ENCODE measurements at regions not wholly inside any gene's neighbourhood (a gene's known extent, or its start where the extent isn't known, plus 50 kb on each side); places are given as distances from the start of the nearest gene placed in this dataset.
"Not testable (repeated sequence)": the region's sequence is repeated elsewhere in the genome, so short reads cannot be mapped to it uniquely, and the experiment has no call there.

DNA sequence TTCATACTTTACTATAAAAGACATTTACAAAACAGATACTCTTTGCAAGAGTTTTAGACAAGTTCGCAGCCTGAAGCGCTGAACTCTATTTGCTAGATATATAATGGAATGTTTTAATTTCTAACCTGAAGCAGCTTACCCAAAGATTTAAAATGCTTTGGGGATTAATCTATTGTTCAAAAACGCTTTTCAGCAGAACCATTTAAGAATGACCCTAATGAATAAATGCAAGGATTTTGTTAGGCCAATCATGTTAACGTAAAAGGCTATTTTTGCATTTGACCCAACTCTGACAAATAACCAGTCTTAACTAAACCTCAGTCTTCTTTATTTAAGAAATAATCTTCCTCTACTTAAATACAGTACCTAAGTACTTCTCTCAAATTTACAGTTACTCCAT lies 406.7 kb upstream of the POT1 start:
- Histone ChIP-seq H3K36me3 (ENCODE audit: control insufficient read depth in 3 of 3, insufficient read depth in 3 of 3, low read length in 3 of 3) (no peaks in the 10 kb centered on the region), H3K27me3 (ENCODE audit: control insufficient read depth in 3 of 3, insufficient read depth in 3 of 3, low read length in 3 of 3) (no peaks in the 10 kb centered on the region), H3K4me1 (ENCODE audit: control insufficient read depth in 3 of 3, insufficient read depth in 3 of 3, low read length in 3 of 3) (no peaks in the 10 kb centered on the region)

DNA sequence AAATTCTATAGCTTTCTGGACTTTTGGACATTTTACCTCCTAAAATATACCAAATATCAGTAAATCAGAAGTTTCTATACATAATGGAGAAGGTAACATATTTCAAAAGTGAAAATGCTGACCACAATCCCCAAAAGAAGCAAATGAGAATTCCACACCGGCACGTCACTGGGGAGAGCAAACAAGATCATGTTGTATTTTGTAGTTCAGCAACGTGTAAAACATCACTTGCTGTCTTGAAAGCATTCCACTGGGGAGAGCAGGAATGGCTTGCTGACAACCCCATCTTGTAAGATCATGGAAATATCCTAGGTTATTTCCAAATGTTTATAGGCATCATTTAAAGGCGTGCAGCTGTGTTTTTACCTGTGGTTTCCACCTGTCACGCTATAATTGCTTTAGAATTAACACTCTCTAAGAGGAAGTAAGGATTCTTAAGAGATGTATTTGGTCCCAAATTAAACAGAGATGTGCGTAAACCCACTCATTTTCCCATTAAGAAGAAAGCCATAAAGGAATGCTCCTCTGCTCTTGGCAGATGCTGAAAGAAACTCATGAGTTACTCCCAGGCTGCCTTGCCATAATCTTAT lies 397.1 kb upstream of the POT1 start:
- Histone ChIP-seq H3K9me3 (ENCODE audit: control insufficient read depth in 3 of 3, low read length in 3 of 3) (no peaks in the 10 kb centered on the region), H3K4me1 (ENCODE audit: control insufficient read depth in 3 of 3, insufficient read depth in 3 of 3, low read length in 3 of 3) (no peaks in the 10 kb centered on the region), H3K27ac (ENCODE audit: low read depth, low read length) (no peak overlapping the region)

More for the DNA sequence above, 406.7 kb upstream of the POT1 start:
- H3K27ac ChIP-seq (ENCODE audit: low read depth, low read length) = no peak overlapping the region
- no peak overlapping the region for H3K4me3 ChIP-seq (ENCODE audit: low read length in 3 of 3)
- no peak overlapping the region for H3K9ac ChIP-seq (ENCODE audit: low read depth in 1 of 3, low read length in 3 of 3)
- no peaks in the 10 kb centered on the region for H3K9me3 ChIP-seq (ENCODE audit: control insufficient read depth in 3 of 3, low read length in 3 of 3)

DNA sequence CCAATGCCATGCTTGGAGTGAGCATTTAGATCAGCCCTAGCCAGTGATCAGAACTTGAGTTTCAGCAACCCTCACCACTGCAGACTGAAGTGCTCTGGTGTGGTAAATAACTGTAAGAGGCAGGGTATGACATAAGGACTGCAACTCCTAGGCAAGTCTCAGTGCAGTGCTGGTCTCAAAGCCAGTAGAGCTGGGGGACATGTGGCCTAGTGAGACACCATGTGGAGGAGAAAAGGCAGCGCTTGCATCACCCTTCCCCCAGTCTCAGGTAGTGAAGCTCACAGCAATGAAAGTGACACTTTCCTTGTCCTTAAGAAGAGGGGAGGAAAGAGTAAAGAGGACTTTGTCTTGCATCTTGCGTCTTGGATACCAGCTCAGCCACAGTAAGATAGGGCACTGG lies 386.8 kb upstream of the POT1 start:
- no peaks in the 10 kb centered on the region for H3K4me1 ChIP-seq (ENCODE audit: control insufficient read depth in 3 of 3, insufficient read depth in 3 of 3, low read length in 3 of 3)

More for the DNA sequence above, 397.1 kb upstream of the POT1 start:
- no peaks in the 10 kb centered on the region for H3K36me3 ChIP-seq (ENCODE audit: control insufficient read depth in 3 of 3, insufficient read depth in 3 of 3, low read length in 3 of 3)
- H3K9ac ChIP-seq (ENCODE audit: low read depth in 1 of 3, low read length in 3 of 3) = no peak overlapping the region
- no peak overlapping the region for H3K4me3 ChIP-seq (ENCODE audit: low read length in 3 of 3)
- no peaks in the 10 kb centered on the region for H3K27me3 ChIP-seq (ENCODE audit: control insufficient read depth in 3 of 3, insufficient read depth in 3 of 3, low read length in 3 of 3)

DNA sequence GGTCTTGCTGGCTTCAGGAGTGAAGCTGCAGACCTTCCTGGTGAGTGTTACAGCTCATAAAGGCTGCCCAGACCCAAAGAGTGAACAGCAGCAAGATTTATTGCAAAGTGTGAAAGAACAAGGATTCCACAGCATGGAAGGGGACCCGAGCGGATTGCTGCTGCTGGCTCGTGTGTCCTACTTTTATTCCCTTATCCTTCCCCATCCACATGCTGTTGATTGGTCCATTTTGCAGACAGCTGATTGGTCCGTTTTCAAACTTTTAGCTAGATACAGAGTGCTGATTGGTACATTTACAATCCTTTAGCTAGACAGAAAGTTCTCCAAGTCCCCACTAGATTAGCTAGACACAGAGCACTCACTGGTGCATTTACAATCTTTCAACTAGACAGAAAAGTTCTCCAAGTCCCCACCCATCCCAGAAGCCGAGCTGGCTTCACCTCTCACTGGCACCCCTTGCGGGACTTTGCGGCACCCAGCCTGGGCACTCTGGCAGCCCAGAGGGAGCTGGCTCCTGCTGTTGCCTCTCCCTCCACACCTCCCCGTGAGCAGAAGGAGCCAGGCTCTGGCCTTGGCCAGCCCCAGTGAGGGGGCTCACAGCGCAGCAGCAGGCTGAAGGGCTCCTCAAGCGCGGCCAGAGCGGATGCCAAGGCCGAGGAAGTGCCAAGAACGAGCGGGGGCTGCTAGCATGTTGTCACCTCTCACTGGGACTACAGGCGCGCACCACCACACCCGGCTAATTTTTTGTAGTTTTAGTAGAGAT lies 369.6 kb upstream of the POT1 start:
- H3K9ac ChIP-seq (ENCODE audit: low read depth in 1 of 3, low read length in 3 of 3) = no peak overlapping the region
- H3K36me3 ChIP-seq (ENCODE audit: control insufficient read depth in 3 of 3, insufficient read depth in 3 of 3, low read length in 3 of 3) = no peaks in the 10 kb centered on the region
- no peak overlapping the region for H3K27ac ChIP-seq (ENCODE audit: low read depth, low read length)
- H3K4me1 ChIP-seq (ENCODE audit: control insufficient read depth in 3 of 3, insufficient read depth in 3 of 3, low read length in 3 of 3) = no peaks in the 10 kb centered on the region
- H3K27me3 ChIP-seq (ENCODE audit: control insufficient read depth in 3 of 3, insufficient read depth in 3 of 3, low read length in 3 of 3) = no peaks in the 10 kb centered on the region
- H3K4me3 ChIP-seq (ENCODE audit: low read length in 3 of 3) = no peak overlapping the region
- no peaks in the 10 kb centered on the region for H3K9me3 ChIP-seq (ENCODE audit: control insufficient read depth in 3 of 3, low read length in 3 of 3)

More for the DNA sequence above, 386.8 kb upstream of the POT1 start:
- H3K4me3 ChIP-seq (ENCODE audit: low read length in 3 of 3) = no peak overlapping the region
- no peak overlapping the region for H3K27ac ChIP-seq (ENCODE audit: low read depth, low read length)
- H3K36me3 ChIP-seq (ENCODE audit: control insufficient read depth in 3 of 3, insufficient read depth in 3 of 3, low read length in 3 of 3) = no peaks in the 10 kb centered on the region
- H3K27me3 ChIP-seq (ENCODE audit: control insufficient read depth in 3 of 3, insufficient read depth in 3 of 3, low read length in 3 of 3) = no peaks in the 10 kb centered on the region
- H3K9me3 ChIP-seq (ENCODE audit: control insufficient read depth in 3 of 3, low read length in 3 of 3) = no peaks in the 10 kb centered on the region
- no peak overlapping the region for H3K9ac ChIP-seq (ENCODE audit: low read depth in 1 of 3, low read length in 3 of 3)

DNA sequence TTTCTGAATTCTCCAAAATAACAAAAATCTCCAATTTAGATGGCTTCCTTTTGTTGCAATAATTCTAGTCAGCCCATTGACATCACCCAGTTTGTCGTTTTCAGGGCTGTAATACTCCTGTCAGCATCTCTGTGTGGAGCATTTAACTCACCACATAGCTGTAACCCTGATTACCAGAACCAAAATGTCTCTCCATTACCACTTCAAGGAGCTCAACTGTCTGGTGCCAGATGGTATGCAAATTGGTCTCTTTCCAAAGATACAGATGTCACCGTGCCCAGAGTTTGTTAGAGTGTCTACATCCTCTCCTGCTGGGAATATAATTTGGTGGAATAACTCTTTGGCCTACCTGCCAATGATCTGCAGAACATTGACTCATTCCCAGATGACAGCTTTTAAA lies 350.3 kb upstream of the POT1 start:
- Histone ChIP-seq H3K27me3 (ENCODE audit: control insufficient read depth in 3 of 3, insufficient read depth in 3 of 3, low read length in 3 of 3) (no peaks in the 10 kb centered on the region), H3K4me3 (ENCODE audit: low read length in 3 of 3) (no peak overlapping the region), H3K9ac (ENCODE audit: low read depth in 1 of 3, low read length in 3 of 3) (no peak overlapping the region), H3K9me3 (ENCODE audit: control insufficient read depth in 3 of 3, low read length in 3 of 3) (no peaks in the 10 kb centered on the region), H3K27ac (ENCODE audit: low read depth, low read length) (no peak overlapping the region), H3K36me3 (ENCODE audit: control insufficient read depth in 3 of 3, insufficient read depth in 3 of 3, low read length in 3 of 3) (no peaks in the 10 kb centered on the region), H3K4me1 (ENCODE audit: control insufficient read depth in 3 of 3, insufficient read depth in 3 of 3, low read length in 3 of 3) (no peaks in the 10 kb centered on the region)

DNA sequence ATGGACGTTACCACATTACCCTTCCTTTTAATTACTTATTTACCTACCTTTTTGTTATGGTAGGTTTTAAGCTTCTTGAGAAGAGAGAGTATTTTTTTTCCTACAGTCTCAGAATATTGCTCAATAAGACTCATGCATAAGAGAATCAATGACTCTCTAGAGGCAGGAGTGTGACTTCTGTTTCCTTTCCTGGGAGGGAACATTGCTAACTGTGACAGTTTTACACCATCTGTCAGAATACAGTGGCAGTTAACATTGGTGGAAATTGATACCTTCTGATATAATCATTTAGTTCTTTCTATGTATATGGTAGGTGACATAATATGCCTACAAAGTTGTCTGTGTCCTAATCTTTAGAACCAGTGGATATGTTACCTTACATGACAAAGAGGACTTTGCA lies 348.7 kb upstream of the POT1 start:
- Histone ChIP-seq H3K27me3 (ENCODE audit: control insufficient read depth in 3 of 3, insufficient read depth in 3 of 3, low read length in 3 of 3) (no peaks in the 10 kb centered on the region), H3K4me1 (ENCODE audit: control insufficient read depth in 3 of 3, insufficient read depth in 3 of 3, low read length in 3 of 3) (no peaks in the 10 kb centered on the region), H3K27ac (ENCODE audit: low read depth, low read length) (no peak overlapping the region), H3K9me3 (ENCODE audit: control insufficient read depth in 3 of 3, low read length in 3 of 3) (no peaks in the 10 kb centered on the region), H3K4me3 (ENCODE audit: low read length in 3 of 3) (no peak overlapping the region), H3K36me3 (ENCODE audit: control insufficient read depth in 3 of 3, insufficient read depth in 3 of 3, low read length in 3 of 3) (no peaks in the 10 kb centered on the region), H3K9ac (ENCODE audit: low read depth in 1 of 3, low read length in 3 of 3) (no peak overlapping the region)

DNA sequence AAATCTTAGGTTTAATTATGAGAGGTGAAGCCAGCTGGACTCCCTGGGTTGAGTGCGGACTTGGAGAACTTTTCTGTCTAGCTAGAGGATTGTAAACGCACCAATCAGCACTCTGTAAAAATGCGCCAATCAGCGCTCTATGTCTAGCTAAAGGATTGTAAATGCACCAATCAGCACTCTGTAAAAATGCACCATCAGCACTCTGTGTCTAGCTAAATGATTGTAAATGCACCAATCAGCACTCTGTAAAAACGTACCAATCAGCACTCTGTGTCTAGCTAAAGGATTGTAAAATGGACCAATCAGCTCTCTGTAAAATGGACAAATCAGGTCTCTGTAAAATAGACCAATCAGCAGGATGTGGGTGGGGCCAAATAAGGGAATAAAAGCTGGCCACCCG lies 345.1 kb upstream of the POT1 start:
- H3K9ac ChIP-seq (ENCODE audit: low read depth in 1 of 3, low read length in 3 of 3); H3K27me3 ChIP-seq (ENCODE audit: control insufficient read depth in 3 of 3, insufficient read depth in 3 of 3, low read length in 3 of 3); H3K4me3 ChIP-seq (ENCODE audit: low read length in 3 of 3); H3K9me3 ChIP-seq (ENCODE audit: control insufficient read depth in 3 of 3, low read length in 3 of 3); H3K36me3 ChIP-seq (ENCODE audit: control insufficient read depth in 3 of 3, insufficient read depth in 3 of 3, low read length in 3 of 3); H3K27ac ChIP-seq (ENCODE audit: low read depth, low read length); H3K4me1 ChIP-seq (ENCODE audit: control insufficient read depth in 3 of 3, insufficient read depth in 3 of 3, low read length in 3 of 3): not testable (repeated sequence)

- not testable (repeated sequence) for H3K4me1 ChIP-seq (ENCODE audit: control insufficient read depth in 3 of 3, insufficient read depth in 3 of 3, low read length in 3 of 3); H3K9me3 ChIP-seq (ENCODE audit: control insufficient read depth in 3 of 3, low read length in 3 of 3); H3K36me3 ChIP-seq (ENCODE audit: control insufficient read depth in 3 of 3, insufficient read depth in 3 of 3, low read length in 3 of 3); H3K9ac ChIP-seq (ENCODE audit: low read depth in 1 of 3, low read length in 3 of 3); H3K27ac ChIP-seq (ENCODE audit: low read depth, low read length); H3K27me3 ChIP-seq (ENCODE audit: control insufficient read depth in 3 of 3, insufficient read depth in 3 of 3, low read length in 3 of 3); H3K4me3 ChIP-seq (ENCODE audit: low read length in 3 of 3)
These were observed 334.7 kb upstream of the POT1 start for GRCh38 chr7:125264174-125264856.

DNA sequence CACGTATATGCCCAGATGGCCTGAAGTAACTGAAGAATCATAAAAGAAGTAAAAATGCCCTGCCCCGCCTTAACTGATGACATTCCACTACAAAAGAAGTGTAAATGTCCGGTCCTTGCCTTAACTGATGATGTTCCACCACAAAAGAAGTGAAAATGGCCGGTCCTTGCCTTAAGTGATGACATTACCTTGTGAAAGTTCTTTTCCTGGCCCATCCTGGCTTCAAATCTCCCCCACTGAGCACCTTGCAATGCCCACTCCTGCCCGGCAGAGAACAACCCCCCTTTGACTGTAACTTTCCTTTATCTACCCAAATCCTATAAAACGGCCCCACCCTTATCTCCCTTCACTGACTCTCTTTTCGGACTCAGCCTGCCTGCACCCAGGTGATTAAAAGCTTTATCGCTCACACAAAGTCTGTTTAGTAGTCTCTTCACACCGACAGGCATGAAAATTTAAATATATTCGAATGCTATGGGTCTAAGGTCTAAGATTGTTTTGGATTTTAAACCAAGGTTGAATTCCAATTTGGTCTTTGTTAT lies 329.3 kb upstream of the POT1 start:
- not testable (repeated sequence) for H3K9me3 ChIP-seq (ENCODE audit: control insufficient read depth in 3 of 3, low read length in 3 of 3); H3K27ac ChIP-seq (ENCODE audit: low read depth, low read length); H3K27me3 ChIP-seq (ENCODE audit: control insufficient read depth in 3 of 3, insufficient read depth in 3 of 3, low read length in 3 of 3); H3K4me3 ChIP-seq (ENCODE audit: low read length in 3 of 3); H3K36me3 ChIP-seq (ENCODE audit: control insufficient read depth in 3 of 3, insufficient read depth in 3 of 3, low read length in 3 of 3); H3K4me1 ChIP-seq (ENCODE audit: control insufficient read depth in 3 of 3, insufficient read depth in 3 of 3, low read length in 3 of 3); H3K9ac ChIP-seq (ENCODE audit: low read depth in 1 of 3, low read length in 3 of 3)

GRCh38 chr7:125257617-125258016 lies 328.0 kb upstream of the POT1 start:
- Histone ChIP-seq H3K27me3 (ENCODE audit: control insufficient read depth in 3 of 3, insufficient read depth in 3 of 3, low read length in 3 of 3) (no peaks in the 10 kb centered on the region), H3K4me1 (ENCODE audit: control insufficient read depth in 3 of 3, insufficient read depth in 3 of 3, low read length in 3 of 3) (no peaks in the 10 kb centered on the region), H3K36me3 (ENCODE audit: control insufficient read depth in 3 of 3, insufficient read depth in 3 of 3, low read length in 3 of 3) (no peaks in the 10 kb centered on the region), H3K9ac (ENCODE audit: low read depth in 1 of 3, low read length in 3 of 3) (no peak overlapping the region), H3K27ac (ENCODE audit: low read depth, low read length) (no peak overlapping the region), H3K9me3 (ENCODE audit: control insufficient read depth in 3 of 3, low read length in 3 of 3) (no peaks in the 10 kb centered on the region), H3K4me3 (ENCODE audit: low read length in 3 of 3) (no peak overlapping the region)
